GM23338 (cell line): ENCODE measurements at regions not wholly inside any gene's neighbourhood (a gene's known extent, or its start where the extent isn't known, plus 50 kb on each side); places are given as distances from the start of the nearest gene placed in this dataset.

Experiments
- ATAC-seq: fragments of 200-7000 bp; cut with Tn5 transposase; 3 replicates; pipeline ENCODE4 v1.9.1; 2020
- DNase-seq: peaks from one replicate; pipeline ENCODE4 v3.0.0-alpha.2; 2015; ENCODE audit warnings: low spot score
- H2AFZ ChIP-seq: fragments of 200-600 bp; sonication (generic); 2 replicates; pipeline ENCODE4 v1.8.0; 2016; ENCODE audit warnings: antibody characterized with exemption, mild to moderate bottlenecking, moderate library complexity
- H3F3A ChIP-seq: fragments of 200-600 bp; sonication (generic); replicated peaks from 2 replicates; pipeline ENCODE4 v1.8.0; 2017; ENCODE audit warnings: antibody characterized with exemption, mixed run types, low read depth
- H3K27ac ChIP-seq: fragments of 200-600 bp; sonication (generic); 2 replicates; pipeline ENCODE4 v1.6.1; 2016; ENCODE audit warnings: low read depth
- H3K27me3 ChIP-seq: fragments of 200-600 bp; sonication (generic); 2 replicates; pipeline ENCODE4 v1.8.0; 2016; ENCODE audit warnings: mild to moderate bottlenecking, mixed run types, moderate library complexity; ENCODE audit not compliant: insufficient read depth
- H3K36me3 ChIP-seq: fragments of 200-600 bp; sonication (generic); 2 replicates; pipeline ENCODE4 v1.8.0; 2016; ENCODE audit warnings: mild to moderate bottlenecking; ENCODE audit not compliant: insufficient read depth
- H3K4me1 ChIP-seq: fragments of 200-600 bp; sonication (generic); 2 replicates; pipeline ENCODE4 v1.8.0; 2016; ENCODE audit warnings: mild to moderate bottlenecking, moderate library complexity; ENCODE audit not compliant: insufficient read depth
- H3K4me2 ChIP-seq: fragments of 200-600 bp; sonication (generic); 2 replicates; pipeline ENCODE4 v1.7.1; 2017; ENCODE audit warnings: mixed run types
- H3K4me3 ChIP-seq: fragments of 200-600 bp; sonication (generic); 2 replicates; pipeline ENCODE4 v1.6.1; 2016; ENCODE audit warnings: mixed run types
- H3K79me2 ChIP-seq: fragments of 200-600 bp; sonication (generic); replicated peaks from 2 replicates; pipeline ENCODE4 v1.8.0; 2017; ENCODE audit warnings: mild to moderate bottlenecking; ENCODE audit not compliant: insufficient read depth
- H3K9me2 ChIP-seq: fragments of 200-600 bp; sonication (generic); 2 replicates; pipeline ENCODE4 v1.8.0; 2017; ENCODE audit not compliant: insufficient read depth
- H4K20me1 ChIP-seq: fragments of 200-600 bp; sonication (generic); replicated peaks from 2 replicates; pipeline ENCODE4 v1.8.0; 2017; ENCODE audit warnings: mild to moderate bottlenecking; ENCODE audit not compliant: insufficient read depth
- H3K27ac Mint-ChIP-seq: 2 replicates; pipeline ENCODE4 v1.8.0; 2020; ENCODE audit warnings: inconsistent platforms, mild to moderate bottlenecking, moderate library complexity, mixed read lengths
- H3K27me3 Mint-ChIP-seq: 3 replicates; pipeline ENCODE4 v1.8.0; 2022; ENCODE audit warnings: low read depth, mild to moderate bottlenecking, moderate library complexity, mixed read lengths, inconsistent platforms; ENCODE audit not compliant: insufficient read depth, poor library complexity
- H3K36me3 Mint-ChIP-seq: 3 replicates; pipeline ENCODE4 v1.8.0; 2021; ENCODE audit warnings: low read depth, mild to moderate bottlenecking, inconsistent platforms, moderate library complexity, mixed read lengths
- H3K4me1 Mint-ChIP-seq: 3 replicates; pipeline ENCODE4 v1.8.0; 2020; ENCODE audit warnings: mild to moderate bottlenecking, inconsistent platforms, mixed read lengths
- H3K4me3 Mint-ChIP-seq: 3 replicates; pipeline ENCODE4 v1.8.0; 2021; ENCODE audit warnings: moderate library complexity, mild to moderate bottlenecking, inconsistent platforms, mixed read lengths
- H3K9me3 Mint-ChIP-seq: 3 replicates; pipeline ENCODE4 v1.8.0; 2020; ENCODE audit warnings: moderate library complexity, mild to moderate bottlenecking, inconsistent platforms, mixed read lengths
- CREB1 ChIP-seq: fragments of 250-450 bp; sonication (Bioruptor Pico); IDR thresholded peaks from 2 replicates; pipeline ENCODE4 v1.5.0; 2020; ENCODE audit warnings: low read depth, mild to moderate bottlenecking, moderate library complexity
- EZH2 ChIP-seq: fragments of 200-600 bp; sonication (generic); IDR thresholded peaks from one replicate; pipeline ENCODE4 v1.8.0; 2017; ENCODE audit warnings: antibody characterized with exemption, mild to moderate bottlenecking, low read depth; ENCODE audit not compliant: unreplicated experiment
- JUNB ChIP-seq: IDR thresholded peaks from one replicate; pipeline ENCODE4 v1.6.1; 2016; ENCODE audit warnings: antibody characterized with exemption; ENCODE audit not compliant: unreplicated experiment
- STAT1 ChIP-seq: IDR thresholded peaks from one replicate; pipeline ENCODE4 v1.6.1; 2016; ENCODE audit warnings: antibody characterized with exemption; ENCODE audit not compliant: unreplicated experiment
- ZNF462 ChIP-seq: fragments of 250-450 bp; sonication (Bioruptor Pico); IDR thresholded peaks from 2 replicates; pipeline ENCODE4 v1.5.0; 2020; ENCODE audit warnings: mild to moderate bottlenecking, moderate library complexity

GRCh38 chr1:56377431-56377830, 201.9 kb downstream of the PLPP3 start:
- H3K4me1 ChIP-seq, result peaks cover 30% of the 10 kb centered on the region
- no peak overlapping the region for H3K27ac ChIP-seq
- Mint-ChIP-seq H3K4me1 (peaks cover 35% of the 10 kb centered on the region), H3K36me3 (no peaks in the 10 kb centered on the region), H3K4me3 (no peak overlapping the region), H3K27me3 (peaks cover 5% of the 10 kb centered on the region), H3K27ac (no peak overlapping the region), H3K9me3 (no peaks in the 10 kb centered on the region)
- TF ChIP-seq STAT1, result no peak
- no peak for TF ChIP-seq ZNF462 (CRISPR knock-in tag)
- TF ChIP-seq JUNB, result no peak
- no peak for DNase-seq
- no peaks in the 10 kb centered on the region for H3K36me3 ChIP-seq
- no peaks in the 10 kb centered on the region for H3K79me2 ChIP-seq
- H3K27me3 ChIP-seq, result no peaks in the 10 kb centered on the region
- H2AFZ ChIP-seq, result no peak overlapping the region
- H3K9me2 ChIP-seq, result no peaks in the 10 kb centered on the region
- H3K4me2 ChIP-seq, result no peak overlapping the region
- no peaks in the 10 kb centered on the region for H3F3A ChIP-seq
- H4K20me1 ChIP-seq, result no peaks in the 10 kb centered on the region
- no peak overlapping the region for H3K4me3 ChIP-seq
- ATAC-seq, result no peak

GRCh38 chr1:56376188-56376984, 203.0 kb downstream of the PLPP3 start:
- H3K4me1 ChIP-seq, result peaks cover 30% of the 10 kb centered on the region
- H3F3A ChIP-seq, result no peaks in the 10 kb centered on the region
- Mint-ChIP-seq H3K36me3 (no peaks in the 10 kb centered on the region), H3K9me3 (no peaks in the 10 kb centered on the region), H3K27ac (peak overlapping the region; percentile 64; the same call in 1 of the 2 replicates), H3K4me3 (peak overlapping the region; percentile 8; the same call in 1 of the 3 replicates), H3K27me3 (peaks cover 5% of the 10 kb centered on the region), H3K4me1 (peaks cover 37% of the 10 kb centered on the region)
- no peaks in the 10 kb centered on the region for H4K20me1 ChIP-seq
- no peaks in the 10 kb centered on the region for H3K36me3 ChIP-seq
- peak; percentile 78 for ATAC-seq
- peak overlapping the region; percentile 5; the same call in 1 of the 2 replicates for H3K4me2 ChIP-seq
- peak; percentile 57 for DNase-seq
- no peaks in the 10 kb centered on the region for H3K79me2 ChIP-seq
- no peak overlapping the region for H3K27ac ChIP-seq
- TF ChIP-seq CREB1 (CRISPR knock-in tag), result peak; percentile 53; the same call in 1 of the 2 replicates
- no peak for TF ChIP-seq EZH2
- no peak overlapping the region for H2AFZ ChIP-seq
- H3K27me3 ChIP-seq, result no peaks in the 10 kb centered on the region
- no peak overlapping the region for H3K4me3 ChIP-seq
- no peaks in the 10 kb centered on the region for H3K9me2 ChIP-seq
